ENCODE measurements at regions not wholly inside any gene's neighbourhood (a gene's known extent, or its start where the extent isn't known, plus 50 kb on each side); places are given as distances from the start of the nearest gene placed in this dataset.
"Not testable (repeated sequence)": the region's sequence is repeated elsewhere in the genome, so short reads cannot be mapped to it uniquely, and the experiment has no call there.

- H3K27ac ChIP-seq; H3K4me3 ChIP-seq; H3K4me1 ChIP-seq; H3K36me3 ChIP-seq; H3K9me3 ChIP-seq; H3K27me3 ChIP-seq; DNase-seq; intact Hi-C loops (cut with DNase I; ENCODE audit: low total_unique reads): not testable (repeated sequence)
- WGBS, 5 donors = 79 to 88% (median 81%) methylated on average over 4 to 9 of the region's 9 CpGs
These were observed 822.1 kb downstream of the KCNMA1 start for GRCh38 chr10:76815505-76815904.

- DNase-seq = no peak
- Histone ChIP-seq H3K4me3 (no peak overlapping the region), H3K27me3 (no peaks in the 10 kb centered on the region), H3K9me3 (peaks cover 0 to 6% (median 0%) of the 10 kb centered on the region in 4 donors), H3K36me3 (no peaks in the 10 kb centered on the region), H3K27ac (no peak overlapping the region), H3K4me1 (peaks cover 0 to 4% (median 0%) of the 10 kb centered on the region in 4 donors)
- TF ChIP-seq EP300 (IDR thresholded peaks at IDR 0.05) = no peak
- TF ChIP-seq POLR2AphosphoS5 (IDR thresholded peaks at IDR 0.05) = no peak
- no peak for TF ChIP-seq CTCF (IDR thresholded peaks at IDR 0.05)
- TF ChIP-seq POLR2A (IDR thresholded peaks at IDR 0.05) = no peak
- intact Hi-C loops (cut with DNase I; ENCODE audit: low total_unique reads) = no loop called here
These were observed 826.2 kb downstream of the KCNMA1 start for GRCh38 chr10:76811430-76811829.

GRCh38 chr10:76788452-76788811 is 849.2 kb downstream of the KCNMA1 start:
- no peaks in the 10 kb centered on the region for H3K27me3 ChIP-seq
- 61 to 83% (median 68%) methylated on average over 4 of the region's 4 CpGs for WGBS, 5 donors
- no peaks in the 10 kb centered on the region for H3K9me3 ChIP-seq
- no peaks in the 10 kb centered on the region for H3K4me1 ChIP-seq
- TF ChIP-seq EP300 (IDR thresholded peaks at IDR 0.05) = no peak
- no peak for TF ChIP-seq POLR2AphosphoS5 (IDR thresholded peaks at IDR 0.05)
- TF ChIP-seq CTCF (IDR thresholded peaks at IDR 0.05) = no peak
- no peak for TF ChIP-seq POLR2A (IDR thresholded peaks at IDR 0.05)
- intact Hi-C loops (cut with DNase I; ENCODE audit: low total_unique reads) = no loop called here
- H3K36me3 ChIP-seq = no peaks in the 10 kb centered on the region
- DNase-seq = no peak
- H3K27ac ChIP-seq = no peak overlapping the region
- no peak overlapping the region for H3K4me3 ChIP-seq

- no peak overlapping the region for H3K4me3 ChIP-seq
- H3K4me1 ChIP-seq = no peaks in the 10 kb centered on the region
- no peaks in the 10 kb centered on the region for H3K36me3 ChIP-seq
- no peak overlapping the region for H3K27ac ChIP-seq
- peaks cover 0 to under 1% (median 0%) of the 10 kb centered on the region in 4 donors for H3K9me3 ChIP-seq
- no peaks in the 10 kb centered on the region for H3K27me3 ChIP-seq
- DNase-seq = no peak
- TF ChIP-seq POLR2AphosphoS5 (IDR thresholded peaks at IDR 0.05) = no peak
- no peak for TF ChIP-seq POLR2A (IDR thresholded peaks at IDR 0.05)
- intact Hi-C loops (cut with DNase I; ENCODE audit: low total_unique reads) = no loop called here
- 92 to 96% (median 93%) methylated on average over 3 of the region's 3 CpGs for WGBS, 5 donors
These were observed 849.7 kb downstream of the KCNMA1 start for GRCh38 chr10:76787746-76788451.

- H3K27ac ChIP-seq = no peak overlapping the region
- H3K4me3 ChIP-seq = no peak overlapping the region
- intact Hi-C loops (cut with DNase I; ENCODE audit: low total_unique reads) = no loop called here
- DNase-seq = no peak
- H3K4me1 ChIP-seq = no peaks in the 10 kb centered on the region
- peaks cover 0 to 4% (median 0%) of the 10 kb centered on the region in 4 donors for H3K9me3 ChIP-seq
- H3K36me3 ChIP-seq = no peaks in the 10 kb centered on the region
- H3K27me3 ChIP-seq = no peaks in the 10 kb centered on the region
- 70 to 85% (median 81%) methylated on average over 4 of the region's 4 CpGs for WGBS, 5 donors
- no peak for TF ChIP-seq EP300 (IDR thresholded peaks at IDR 0.05)
- TF ChIP-seq CTCF (IDR thresholded peaks at IDR 0.05) = no peak
- no peak for TF ChIP-seq POLR2A (IDR thresholded peaks at IDR 0.05)
- TF ChIP-seq POLR2AphosphoS5 (IDR thresholded peaks at IDR 0.05) = no peak
These were observed 851.0 kb downstream of the KCNMA1 start for GRCh38 chr10:76786504-76787072.
